Endothelial cell of umbilical vein (primary cell): ENCODE measurements at regions not wholly inside any gene's neighbourhood (a gene's known extent, or its start where the extent isn't known, plus 50 kb on each side); places are given as distances from the start of the nearest gene placed in this dataset.

ENCODE experiments used
- BruUV-seq: library from RNA; stranded (reverse); fragments of 400-500 nt; replicated peaks from 2 replicates; lab custom pipeline; 2021; lab: Mats Ljungman, UMichigan
- CTCF ChIA-PET: fragments of 300-600, 350-600 bp; sonication (Branson Sonifier 250); formaldehyde crosslinking; loops from one replicate; lab custom pipeline; 2021; ENCODE audit warnings: antibody characterized with exemption, inconsistent platforms; lab: Charles Lee
- POLR2A ChIA-PET: fragments of 300-600, 350-600 bp; sonication (Branson Sonifier 250); formaldehyde crosslinking; loops from one replicate; lab custom pipeline; 2021; ENCODE audit warnings: antibody characterized with exemption, inconsistent platforms; lab: Charles Lee
- DNase-seq: peaks from one replicate; pipeline ENCODE4 v3.0.0-alpha.2; 2011; ENCODE audit warnings: low read depth, low spot score
- FAIRE-seq: peaks from 2 replicates; lab custom pipeline; 2011; peaks lifted over from hg19 to GRCh38; lab: Jason Lieb, UNC
- H2AFZ ChIP-seq: 2 replicates; pipeline ENCODE4 v1.6.0; 2012; ENCODE audit warnings: low read depth, low read length, control low read depth, inconsistent platforms
- H3K27ac ChIP-seq: 2 replicates; pipeline ENCODE4 v1.5.1; 2011; ENCODE audit warnings: low read depth, mild to moderate bottlenecking, control low read depth, low read length, moderate library complexity; ENCODE audit not compliant: insufficient read depth
- H3K27me3 ChIP-seq, 2 experiments: 2 replicates each; pipeline versions ENCODE4 v1.6.0 to v1.6.1; 2011; ENCODE audit warnings: low read length in 2 of 2, mixed read lengths in 1 of 2; ENCODE audit not compliant: control insufficient read depth in 2 of 2, insufficient read depth in 2 of 2
- H3K36me3 ChIP-seq, 2 experiments: 2 replicates in 1 of 2; 3 replicates in 1 of 2; pipeline ENCODE4 v1.5.1; 2011; ENCODE audit warnings: low read length in 2 of 2, mild to moderate bottlenecking in 1 of 2, moderate library complexity in 1 of 2; ENCODE audit not compliant: control insufficient read depth in 2 of 2, insufficient read depth in 2 of 2; ENCODE audit errors: extremely low read depth in 1 of 2
- H3K4me1 ChIP-seq: 3 replicates; pipeline ENCODE4 v1.5.1; 2011; ENCODE audit warnings: mild to moderate bottlenecking, low read length; ENCODE audit not compliant: control insufficient read depth, insufficient read depth; ENCODE audit errors: extremely low read depth
- H3K4me2 ChIP-seq: 2 replicates; pipeline ENCODE4 v1.6.1; 2011; ENCODE audit warnings: low read length, control low read depth, mixed read lengths; ENCODE audit not compliant: insufficient read depth
- H3K4me3 ChIP-seq, 3 experiments: fragments of 200-600 bp in 1 of 3; sonication (generic), shearing (Covaris generic) in 1 of 3; replicated peaks in 1 of 3; 2 replicates each; pipeline ENCODE4 v1.5.1; 2011 to 2016; ENCODE audit warnings: control low read depth in 3 of 3, low read length in 3 of 3, mild to moderate bottlenecking in 2 of 3, inconsistent platforms in 1 of 3, low read depth in 1 of 3, moderate library complexity in 1 of 3; ENCODE audit not compliant: insufficient read depth in 1 of 3
- H3K79me2 ChIP-seq: 2 replicates; pipeline ENCODE4 v1.6.0; 2012; ENCODE audit warnings: low read length, inconsistent platforms; ENCODE audit not compliant: control insufficient read depth, insufficient read depth
- H3K9ac ChIP-seq: replicated peaks from 2 replicates; pipeline ENCODE3; 2011; ENCODE audit warnings: low read length, control low read depth; ENCODE audit not compliant: insufficient read depth; ENCODE audit errors: extremely low read depth
- H3K9me1 ChIP-seq: replicated peaks from 3 replicates; pipeline ENCODE4 v1.6.0; 2011; ENCODE audit warnings: mild to moderate bottlenecking, low read length; ENCODE audit not compliant: control insufficient read depth, insufficient read depth; ENCODE audit errors: extremely low read depth
- H3K9me3 ChIP-seq: replicated peaks from 2 replicates; pipeline ENCODE4 v1.5.1; 2012; ENCODE audit warnings: low read length, inconsistent platforms; ENCODE audit not compliant: control insufficient read depth, insufficient read depth
- H4K20me1 ChIP-seq: replicated peaks from 2 replicates; pipeline ENCODE3; 2011; ENCODE audit warnings: mild to moderate bottlenecking, low read length; ENCODE audit not compliant: control insufficient read depth, insufficient read depth; ENCODE audit errors: extremely low read depth
- CTCF ChIP-seq, 2 donors: IDR thresholded peaks; 1 replicate in 1 of 2; 2 replicates in 1 of 2; pipeline ENCODE4 v1.5.1; 2011; ENCODE audit warnings: low read length in 2 of 2, mild to moderate bottlenecking in 2 of 2, moderate library complexity in 2 of 2, control low read depth in 1 of 2, inconsistent platforms in 1 of 2, low read depth in 1 of 2; ENCODE audit not compliant: insufficient read depth in 1 of 2; ENCODE audit errors: extremely low read depth in 1 of 2
- EZH2 ChIP-seq: IDR thresholded peaks from 2 replicates; pipeline ENCODE4 v1.6.1; 2012; ENCODE audit warnings: borderline replicate concordance, low read depth, mild to moderate bottlenecking, moderate library complexity, low read length, inconsistent platforms; ENCODE audit not compliant: severe bottlenecking
- FOS ChIP-seq: IDR thresholded peaks from 2 replicates; pipeline ENCODE4 v1.6.1; 2011; ENCODE audit warnings: mild to moderate bottlenecking, low read length, moderate library complexity, borderline replicate concordance; ENCODE audit not compliant: insufficient read depth
- GATA2 ChIP-seq: IDR thresholded peaks from 2 replicates; pipeline ENCODE4 v1.7.0; 2011; ENCODE audit warnings: low read depth, mild to moderate bottlenecking, moderate library complexity, mixed read lengths, low read length; ENCODE audit not compliant: insufficient read length, insufficient read depth
- JUN ChIP-seq: IDR thresholded peaks from 2 replicates; pipeline ENCODE4 v1.6.1; 2011; ENCODE audit warnings: borderline replicate concordance, low read depth; ENCODE audit not compliant: insufficient read length, insufficient read depth
- MAX ChIP-seq: IDR thresholded peaks from 2 replicates; pipeline ENCODE4 v1.6.1; 2011; ENCODE audit not compliant: insufficient read depth, insufficient read length
- MYC ChIP-seq: IDR thresholded peaks from one replicate; pipeline ENCODE4 v1.6.1; 2011; ENCODE audit warnings: mild to moderate bottlenecking, low read depth, low read length
- POLR2A ChIP-seq: IDR thresholded peaks from 2 replicates; pipeline ENCODE4 v1.6.1; 2012; ENCODE audit warnings: low read depth, mild to moderate bottlenecking, control low read depth, low read length
- dilution Hi-C: fragments of 300-500 bp; cut with MboI; formaldehyde crosslinking; loops from one replicate; pipeline ENCODE4 v1.15.0; 2019; ENCODE audit warnings: low sequenced_read_pairs; ENCODE audit not compliant: extremely low pct_ligation_motif_present
- intact Hi-C: fragments of 100-400 bp; cut with micrococcal nuclease; formaldehyde crosslinking; loops from one replicate; pipeline ENCODE4 v1.10.0; 2022

GRCh38 chr13:86082121-86082520 lies 282.9 kb upstream of the SLITRK6 start:
- dilution Hi-C loops (no loop called here), intact Hi-C loops (no loop called here)
- Histone ChIP-seq H3K27me3 (no peaks in the 10 kb centered on the region), H3K9ac (no peak overlapping the region), H3K4me2 (no peak overlapping the region), H2AFZ (no peak overlapping the region), H3K9me1 (no peaks in the 10 kb centered on the region), H3K27ac (no peak overlapping the region), H3K4me1 (no peaks in the 10 kb centered on the region), H3K36me3 (no peaks in the 10 kb centered on the region), H3K9me3 (no peaks in the 10 kb centered on the region), H3K79me2 (no peaks in the 10 kb centered on the region), H3K4me3 (no peak overlapping the region), H4K20me1 (no peaks in the 10 kb centered on the region)
- no peak for FAIRE-seq
- ChIA-PET POLR2A (no interaction called here), CTCF (no interaction called here)
- TF ChIP-seq POLR2A, result no peak
- TF ChIP-seq FOS, result no peak
- no peak for TF ChIP-seq EZH2
- TF ChIP-seq MYC, result no peak
- TF ChIP-seq GATA2, result no peak
- no peak for TF ChIP-seq CTCF (IDR thresholded peaks at IDR 0.05; ENCODE audit: extremely low read depth in 1 of 2, insufficient read depth in 1 of 2, low read depth in 1 of 2, low read length in 2 of 2)
- TF ChIP-seq JUN, result no peak
- no peak for TF ChIP-seq MAX
- BruUV-seq, result no TSS peak
- no peak for DNase-seq
